ENCODE measurements at regions not wholly inside any gene's neighbourhood (a gene's known extent, or its start where the extent isn't known, plus 50 kb on each side); places are given as distances from the start of the nearest gene placed in this dataset.
"Not testable (repeated sequence)": the region's sequence is repeated elsewhere in the genome, so short reads cannot be mapped to it uniquely, and the experiment has no call there.

- H3K36me3 ChIP-seq (ENCODE audit: control insufficient read depth, insufficient read depth, low read length), result no peaks in the 10 kb centered on the region
- no peak for TF ChIP-seq CTCF (IDR thresholded peaks at IDR 0.05)
- H3K4me1 ChIP-seq (ENCODE audit: control insufficient read depth, insufficient read depth, low read length), result no peaks in the 10 kb centered on the region
- no peak overlapping the region for H3K27ac ChIP-seq (ENCODE audit: low read length)
- intact Hi-C loops (cut with micrococcal nuclease), result no loop called here
- Mint-ChIP-seq H3K9me3 (peaks cover 12 to 32% of the 10 kb centered on the region in 2 donors), H3K4me3 (no peak overlapping the region), H3K36me3 (peaks cover 13% of the 10 kb centered on the region), H3K27ac (no peak overlapping the region), H3K4me1 (no peaks in the 10 kb centered on the region), H3K27me3 (ENCODE audit: low read depth in 2 of 2) (no peaks in the 10 kb centered on the region)
- DNase-seq, result no peak
- peaks cover 6% of the 10 kb centered on the region for H3K9me3 ChIP-seq (ENCODE audit: control insufficient read depth, insufficient read depth, low read length)
- 90% methylated on average over 3 of the region's 3 CpGs for WGBS (ENCODE audit: insufficient coverage)
- no peaks in the 10 kb centered on the region for H3K27me3 ChIP-seq (ENCODE audit: control insufficient read depth, insufficient read depth, low read length)
- ATAC-seq, result no peak
- no peak overlapping the region for H3K4me3 ChIP-seq (ENCODE audit: low read length)
Measured at GRCh38 chr18:43341014-43341413, 63.7 kb upstream of the SYT4 start.

- Histone ChIP-seq H3K36me3 (ENCODE audit: control insufficient read depth, insufficient read depth, low read length) (no peaks in the 10 kb centered on the region), H3K27ac (ENCODE audit: low read length) (no peak overlapping the region), H3K4me1 (ENCODE audit: control insufficient read depth, insufficient read depth, low read length) (no peaks in the 10 kb centered on the region), H3K9me3 (ENCODE audit: control insufficient read depth, insufficient read depth, low read length) (peaks cover 3% of the 10 kb centered on the region), H3K27me3 (ENCODE audit: control insufficient read depth, insufficient read depth, low read length) (no peaks in the 10 kb centered on the region), H3K4me3 (ENCODE audit: low read length) (no peak overlapping the region)
- Mint-ChIP-seq H3K9me3 (peaks cover 6 to 8% of the 10 kb centered on the region in 2 donors), H3K4me3 (no peak overlapping the region), H3K27ac (no peak overlapping the region), H3K27me3 (ENCODE audit: low read depth in 2 of 2) (no peaks in the 10 kb centered on the region), H3K4me1 (no peaks in the 10 kb centered on the region), H3K36me3 (no peaks in the 10 kb centered on the region)
- WGBS (ENCODE audit: insufficient coverage), result 94% methylated on average over 1 of the region's 1 CpG
- ATAC-seq, result no peak
- DNase-seq, result no peak
- intact Hi-C loops (cut with micrococcal nuclease), result no loop called here
- no peak for TF ChIP-seq CTCF (IDR thresholded peaks at IDR 0.05)
Measured at GRCh38 chr18:43350176-43350575, 72.9 kb upstream of the SYT4 start.

- no peaks in the 10 kb centered on the region for H3K4me1 Mint-ChIP-seq
- Histone ChIP-seq H3K4me3 (ENCODE audit: low read length) (no peak overlapping the region), H3K27me3 (ENCODE audit: control insufficient read depth, insufficient read depth, low read length) (no peaks in the 10 kb centered on the region), H3K36me3 (ENCODE audit: control insufficient read depth, insufficient read depth, low read length) (no peaks in the 10 kb centered on the region), H3K4me1 (ENCODE audit: control insufficient read depth, insufficient read depth, low read length) (no peaks in the 10 kb centered on the region), H3K27ac (ENCODE audit: low read length) (no peak overlapping the region), H3K9me3 (ENCODE audit: control insufficient read depth, insufficient read depth, low read length) (peaks cover 3% of the 10 kb centered on the region)
- no peaks in the 10 kb centered on the region for H3K27me3 Mint-ChIP-seq (ENCODE audit: low read depth in 2 of 2)
- intact Hi-C loops (cut with micrococcal nuclease), result no loop called here
- H3K4me3 Mint-ChIP-seq, result no peak overlapping the region
- peaks cover 6 to 7% of the 10 kb centered on the region in 2 donors for H3K9me3 Mint-ChIP-seq
- no peaks in the 10 kb centered on the region for H3K36me3 Mint-ChIP-seq
- DNase-seq (no peak), ATAC-seq (no peak)
- H3K27ac Mint-ChIP-seq, result no peak overlapping the region
- no peak for TF ChIP-seq CTCF (IDR thresholded peaks at IDR 0.05)
Measured at GRCh38 chr18:43364535-43364934, 87.2 kb upstream of the SYT4 start.

GRCh38 chr18:43367895-43368294 lies 90.6 kb upstream of the SYT4 start:
- Histone ChIP-seq H3K4me3 (ENCODE audit: low read length) (no peak overlapping the region), H3K27ac (ENCODE audit: low read length) (no peak overlapping the region), H3K36me3 (ENCODE audit: control insufficient read depth, insufficient read depth, low read length) (no peaks in the 10 kb centered on the region), H3K9me3 (ENCODE audit: control insufficient read depth, insufficient read depth, low read length) (no peaks in the 10 kb centered on the region), H3K4me1 (ENCODE audit: control insufficient read depth, insufficient read depth, low read length) (no peaks in the 10 kb centered on the region), H3K27me3 (ENCODE audit: control insufficient read depth, insufficient read depth, low read length) (no peaks in the 10 kb centered on the region)
- no peak for DNase-seq
- Mint-ChIP-seq H3K27me3 (ENCODE audit: low read depth in 2 of 2) (no peaks in the 10 kb centered on the region), H3K27ac (no peak overlapping the region), H3K9me3 (peaks cover 6 to 7% of the 10 kb centered on the region in 2 donors), H3K36me3 (no peaks in the 10 kb centered on the region), H3K4me3 (no peak overlapping the region), H3K4me1 (no peaks in the 10 kb centered on the region)
- no peak for TF ChIP-seq CTCF (IDR thresholded peaks at IDR 0.05)
- WGBS (ENCODE audit: insufficient coverage), result 67% methylated on average over 2 of the region's 2 CpGs
- ATAC-seq, result no peak
- intact Hi-C loops (cut with micrococcal nuclease), result no loop called here

GRCh38 chr18:43369311-43369710 lies 92.0 kb upstream of the SYT4 start:
- H3K4me1 Mint-ChIP-seq; H3K9me3 Mint-ChIP-seq; intact Hi-C loops (cut with micrococcal nuclease); H3K4me3 Mint-ChIP-seq; H3K4me3 ChIP-seq (ENCODE audit: low read length); H3K36me3 ChIP-seq (ENCODE audit: control insufficient read depth, insufficient read depth, low read length); H3K27me3 ChIP-seq (ENCODE audit: control insufficient read depth, insufficient read depth, low read length); H3K9me3 ChIP-seq (ENCODE audit: control insufficient read depth, insufficient read depth, low read length); H3K27ac ChIP-seq (ENCODE audit: low read length); H3K36me3 Mint-ChIP-seq; H3K27ac Mint-ChIP-seq; ATAC-seq; H3K27me3 Mint-ChIP-seq (ENCODE audit: low read depth in 2 of 2); DNase-seq; H3K4me1 ChIP-seq (ENCODE audit: control insufficient read depth, insufficient read depth, low read length): not testable (repeated sequence)
- 94% methylated on average over 5 of the region's 5 CpGs for WGBS (ENCODE audit: insufficient coverage)

Measured in natural killer cell (primary cell).